NCI-H2196 treated with DMSO at 0.1 percent for 48 hours (cell line): ENCODE measurements at regions not wholly inside any gene's neighbourhood (a gene's known extent, or its start where the extent isn't known, plus 50 kb on each side); places are given as distances from the start of the nearest gene placed in this dataset.

Source experiments
- DNase-seq: peaks from one replicate; lab custom pipeline; 2025; ENCODE audit not compliant: unreplicated experiment; lab: John Stamatoyannopoulos, UW

DNA sequence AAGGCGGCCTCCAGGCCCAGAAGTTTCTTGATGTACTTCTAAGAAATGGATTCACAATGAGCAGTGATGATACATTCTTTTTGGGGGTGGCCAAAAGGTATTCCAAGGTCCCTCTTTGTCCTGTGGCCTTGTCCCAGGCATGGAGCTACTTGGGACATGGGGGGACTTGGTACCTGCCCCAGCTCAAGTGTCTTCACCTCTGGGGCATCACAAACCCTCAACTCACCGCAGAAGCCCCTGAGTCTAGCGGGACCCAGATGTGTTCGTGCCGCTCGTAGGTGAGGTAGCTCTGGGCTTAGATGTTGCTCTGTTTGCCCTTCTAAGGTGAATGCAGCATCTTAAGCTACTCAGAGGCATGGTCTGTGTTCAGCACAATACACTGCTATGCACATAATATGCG is 338.0 kb upstream of the IRX4 start:
- DNase-seq, result no peak

DNA sequence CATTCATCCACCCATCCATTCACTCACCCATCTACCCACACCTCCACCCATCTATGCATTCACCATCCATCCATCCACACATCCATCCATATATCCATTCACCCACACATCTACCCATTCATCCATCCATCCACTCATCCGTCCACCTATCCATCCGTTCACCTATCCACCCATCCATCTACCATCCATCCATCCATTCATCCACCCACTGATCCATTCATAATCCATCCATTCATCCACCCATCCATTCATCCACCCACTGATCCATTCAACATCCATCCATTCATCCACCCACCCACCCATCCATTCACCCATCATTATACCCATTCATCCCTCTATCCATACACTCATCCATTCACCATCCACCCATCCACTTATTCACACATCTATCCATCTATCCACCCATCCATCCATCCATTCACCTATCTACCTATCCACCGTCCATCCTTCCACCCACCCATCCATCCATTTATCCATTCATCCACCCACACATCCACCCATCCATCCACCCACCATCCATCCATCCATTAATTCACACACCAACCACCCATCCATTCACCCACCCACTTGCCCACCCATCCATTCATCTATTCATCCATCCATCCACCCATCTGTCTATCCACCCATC is 336.5 kb upstream of the IRX4 start:
- no peak for DNase-seq

GRCh38 chr5:2217219-2217618 is 334.5 kb upstream of the IRX4 start:
- no peak for DNase-seq

GRCh38 chr5:2214910-2215590 is 332.3 kb upstream of the IRX4 start:
- no peak for DNase-seq

DNA sequence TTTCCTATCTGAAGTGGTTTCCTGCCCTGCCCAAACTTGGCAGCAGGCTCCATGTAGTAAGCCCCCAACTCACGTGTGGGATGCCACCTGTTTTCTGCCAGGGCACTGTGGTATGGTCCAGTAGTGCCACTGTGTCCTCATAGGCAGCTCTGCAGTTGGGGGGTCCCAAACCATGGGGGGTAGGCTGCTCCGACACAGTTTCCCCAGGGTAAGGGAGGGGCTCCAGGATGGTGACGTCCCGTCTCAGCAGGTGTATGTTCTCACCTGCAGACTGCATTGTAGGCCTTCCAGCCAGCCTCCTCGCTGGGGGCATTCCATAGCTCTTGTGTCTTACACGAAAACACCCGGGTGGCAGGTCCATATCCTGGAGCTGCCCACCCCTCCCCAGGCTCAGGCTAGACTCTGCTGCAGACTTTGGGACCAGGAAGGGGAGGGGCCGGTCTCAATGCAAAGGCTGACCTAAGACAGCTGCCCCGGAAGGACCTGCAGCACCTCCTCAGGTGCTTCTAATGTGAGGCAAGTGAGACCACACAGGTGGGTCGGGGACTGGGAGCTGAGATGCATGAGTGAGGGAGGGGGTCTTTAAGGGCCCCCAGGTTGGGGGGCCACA is 330.5 kb upstream of the IRX4 start:
- DNase-seq, result no peak

- DNase-seq, result no peak
These were observed 329.8 kb upstream of the IRX4 start for GRCh38 chr5:2212481-2212880.

DNA sequence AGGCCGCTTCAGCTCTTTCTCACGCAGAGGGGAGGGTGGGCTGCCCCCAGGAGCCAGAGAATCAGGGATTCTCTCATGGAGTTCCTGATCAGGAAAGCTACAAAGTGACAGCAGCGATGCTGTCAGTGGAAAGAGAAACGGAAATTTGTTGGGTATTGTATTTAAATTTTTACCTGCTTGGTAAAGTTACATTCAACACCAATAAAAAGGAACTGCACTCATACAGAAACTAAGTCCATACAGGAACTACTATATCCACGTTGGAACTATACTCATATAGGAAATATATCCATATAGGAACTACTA is 325.5 kb upstream of the IRX4 start:
- DNase-seq, result no peak

DNA sequence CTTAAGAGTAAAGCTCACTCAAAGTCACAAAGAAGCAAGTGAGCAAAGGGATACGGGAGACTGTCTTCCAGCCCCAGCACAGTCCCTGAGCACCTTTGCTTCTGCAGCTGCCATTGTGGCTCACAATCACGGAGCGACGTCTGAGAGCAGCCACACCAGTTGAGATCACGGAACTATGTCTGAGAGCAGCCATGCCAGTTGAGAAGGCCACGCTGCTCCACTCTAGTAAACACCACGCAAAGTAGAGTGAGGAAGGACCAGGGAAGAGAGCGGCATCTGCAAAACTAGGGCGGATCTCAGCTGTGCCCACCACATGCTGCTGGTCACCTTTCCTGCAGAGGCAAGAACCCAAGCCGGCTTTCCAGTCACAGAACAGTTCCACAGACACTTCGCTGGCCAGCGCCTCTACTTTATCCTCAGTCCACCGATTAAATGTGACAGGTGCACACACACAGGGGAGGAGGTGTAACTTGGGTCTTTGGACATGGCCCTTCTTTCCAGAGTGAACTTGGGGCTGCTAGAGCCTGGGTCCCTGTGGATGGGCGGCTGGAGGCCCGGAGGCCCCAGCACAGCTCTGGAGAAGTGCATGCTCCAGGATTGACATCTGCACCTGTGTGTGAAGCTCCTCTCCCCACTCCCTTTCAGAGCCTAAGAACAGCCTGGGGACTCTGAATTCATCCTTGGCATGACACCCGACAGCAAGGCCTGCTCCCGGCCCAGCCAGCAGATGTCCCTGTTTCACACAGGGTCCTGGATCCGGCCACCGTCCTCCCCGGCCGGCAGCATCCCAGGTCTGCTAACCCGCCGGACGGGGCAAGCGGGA is 324.9 kb upstream of the IRX4 start:
- DNase-seq, result no peak

DNA sequence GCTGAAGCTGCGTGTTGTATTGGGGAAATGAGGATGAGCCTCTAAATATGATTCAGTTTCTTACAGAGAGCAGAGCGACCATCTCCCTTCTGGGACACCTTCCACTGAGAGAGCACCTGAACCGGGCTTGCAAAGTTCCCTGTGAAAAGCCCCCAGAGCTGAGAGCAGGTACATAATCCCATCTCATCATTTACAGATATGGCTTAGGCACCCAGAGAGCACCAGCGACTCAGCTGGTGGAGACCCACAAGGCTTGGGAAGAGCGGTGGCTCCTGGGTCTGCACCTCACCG is 324.3 kb upstream of the IRX4 start:
- no peak for DNase-seq

GRCh38 chr5:2206293-2207108 is 323.8 kb upstream of the IRX4 start:
- no peak for DNase-seq

- DNase-seq, result no peak
These were observed 323.0 kb upstream of the IRX4 start for GRCh38 chr5:2205596-2206226.

- no peak for DNase-seq
These were observed 322.5 kb upstream of the IRX4 start for GRCh38 chr5:2205185-2205585.

GRCh38 chr5:2204366-2205184 is 321.9 kb upstream of the IRX4 start:
- DNase-seq, result no peak

GRCh38 chr5:2203774-2204173 is 321.0 kb upstream of the IRX4 start:
- no peak for DNase-seq

DNA sequence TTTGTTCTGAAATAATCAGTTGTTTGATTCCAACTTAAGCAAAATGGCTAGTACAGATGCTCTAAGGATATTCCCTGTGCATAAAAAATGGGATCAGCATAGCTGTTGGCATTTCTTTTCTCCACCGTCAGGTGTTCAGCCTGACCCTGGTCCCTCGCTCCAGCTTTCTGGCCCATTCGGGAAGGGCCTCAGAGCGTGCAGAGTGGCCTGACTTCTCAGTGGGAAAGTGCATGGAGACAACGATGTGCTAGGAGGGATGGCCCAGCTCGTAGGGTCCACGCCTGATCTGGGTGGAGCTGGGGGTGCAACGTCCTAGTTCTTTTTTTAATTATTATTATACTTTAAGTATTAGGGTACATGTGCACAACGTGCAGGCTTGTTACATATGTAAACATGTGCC is 319.1 kb upstream of the IRX4 start:
- DNase-seq, result no peak

GRCh38 chr5:2201421-2201820 is 318.7 kb upstream of the IRX4 start:
- no peak for DNase-seq

DNA sequence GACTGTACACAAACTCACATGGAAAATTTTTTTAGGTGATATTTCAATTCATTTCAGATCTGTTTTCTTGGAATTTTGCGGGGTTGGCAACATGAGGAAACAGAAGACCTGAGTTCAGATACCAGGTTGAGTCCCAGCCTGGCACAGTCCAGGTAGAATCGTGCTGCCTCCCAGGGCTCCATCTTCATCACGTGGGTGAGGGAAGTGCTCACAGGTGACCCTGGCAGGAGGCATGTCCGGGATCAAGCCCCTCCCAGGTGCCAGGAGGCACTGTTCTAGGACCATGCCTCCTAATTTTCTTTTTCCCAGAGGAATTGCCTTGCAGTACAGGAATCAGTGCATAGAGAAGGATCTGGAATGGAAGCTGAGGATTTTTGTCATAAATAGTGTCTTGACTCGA is 318.3 kb upstream of the IRX4 start:
- no peak for DNase-seq

GRCh38 chr5:2200261-2200950 is 317.7 kb upstream of the IRX4 start:
- no peak for DNase-seq

GRCh38 chr5:2199697-2200096 is 317.0 kb upstream of the IRX4 start:
- no peak for DNase-seq
